ENCODE measurements at regions not wholly inside any gene's neighbourhood (a gene's known extent, or its start where the extent isn't known, plus 50 kb on each side); places are given as distances from the start of the nearest gene placed in this dataset.

DNA sequence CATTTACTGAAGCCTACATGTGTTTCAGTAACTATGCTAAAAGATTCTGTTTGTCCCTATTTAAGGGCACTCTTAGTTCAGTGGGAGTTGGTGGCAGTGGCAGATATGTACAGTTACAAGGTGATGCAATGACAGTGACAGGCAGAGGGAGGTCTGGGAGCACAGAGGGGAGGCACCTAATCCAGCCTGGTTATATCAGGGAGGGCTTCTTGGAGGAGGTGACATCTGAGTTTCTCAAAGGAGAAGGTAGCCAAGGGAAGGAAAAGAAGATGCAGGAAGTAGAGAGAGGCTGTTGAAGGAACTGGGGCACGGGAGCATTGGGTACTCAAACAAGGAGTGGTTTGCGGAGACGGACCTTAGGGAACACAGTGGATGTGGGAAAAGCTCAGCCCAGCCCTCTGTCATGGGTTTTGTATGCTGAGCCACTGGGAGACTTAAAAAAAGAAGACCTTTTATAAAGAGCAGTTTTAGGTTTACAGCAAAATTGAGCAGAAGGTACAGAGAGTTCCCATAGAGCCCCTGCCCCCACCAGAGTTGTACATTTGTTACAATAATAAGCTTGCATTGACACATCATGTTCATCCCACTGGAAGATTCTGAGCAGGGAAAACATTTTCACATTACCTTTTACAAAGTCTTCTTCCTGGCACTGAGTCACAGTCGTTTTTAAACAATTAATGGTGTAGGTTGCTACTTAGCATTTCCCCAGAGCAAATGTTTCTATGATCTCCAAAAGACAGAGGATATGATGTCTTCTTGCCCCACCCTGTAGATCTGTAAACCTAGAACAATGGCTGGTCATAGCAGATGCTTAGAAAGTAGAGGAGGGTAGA lies 83.0 kb upstream of the TAF1B start:
- TF ChIP-seq ZNF274 (IDR thresholded peaks at IDR 0.05; ENCODE audit: low read depth, low read length) (no peak), YY1 (IDR thresholded peaks at IDR 0.05; ENCODE audit: insufficient read depth, insufficient read length) (no peak), SUZ12 (IDR thresholded peaks at IDR 0.05; ENCODE audit: extremely low read depth, insufficient read depth, insufficient read length) (no peak)

Measured in NT2/D1 (cell line).